LHCN-M2 (cell line): ENCODE measurements at regions not wholly inside any gene's neighbourhood (a gene's known extent, or its start where the extent isn't known, plus 50 kb on each side); places are given as distances from the start of the nearest gene placed in this dataset.

ENCODE experiments used
- DNase-seq: peaks from one replicate; pipeline ENCODE4 v3.0.0-alpha.2; 2012; ENCODE audit warnings: low read depth

GRCh38 chr12:20309504-20310148 is 58.7 kb upstream of the PDE3A start:
- DNase-seq: no peak

GRCh38 chr12:20314328-20314727 is 54.0 kb upstream of the PDE3A start:
- peak; percentile 50 for DNase-seq

- DNase-seq: no peak
Measured at GRCh38 chr12:20317554-20317953, 50.8 kb upstream of the PDE3A start.
